H1 (cell line): ENCODE measurements at regions not wholly inside any gene's neighbourhood (a gene's known extent, or its start where the extent isn't known, plus 50 kb on each side); places are given as distances from the start of the nearest gene placed in this dataset.

Experiments
- HDAC2 ChIP-seq, 2 experiments: fragments of 300-600 bp in 1 of 2; sonication (generic) in 1 of 2; IDR thresholded peaks; 2 replicates each; pipeline ENCODE4 v1.6.1; 2011 to 2012; ENCODE audit warnings: low read depth in 2 of 2, low read length in 2 of 2, mild to moderate bottlenecking in 2 of 2, moderate library complexity in 2 of 2, borderline replicate concordance in 1 of 2, inconsistent platforms in 1 of 2
- NANOG ChIP-seq: IDR thresholded peaks from 2 replicates; pipeline ENCODE4 v1.6.1; 2011; ENCODE audit warnings: low read length, low read depth, mild to moderate bottlenecking, inconsistent platforms; ENCODE audit not compliant: insufficient read depth, poor library complexity, severe bottlenecking
- USF2 ChIP-seq: IDR thresholded peaks from 2 replicates; pipeline ENCODE4 v1.6.1; 2011; ENCODE audit warnings: low read length, improper control_type of control experiment

- TF ChIP-seq HDAC2 (IDR thresholded peaks at IDR 0.05; ENCODE audit: borderline replicate concordance in 1 of 2, low read depth in 2 of 2, low read length in 2 of 2) (no peak), NANOG (no peak), USF2 (no peak)
These were observed 1103.6 kb upstream of the ACVR2A start (continued) for GRCh38 chr2:146741260-146741659.
